ENCODE measurements at regions not wholly inside any gene's neighbourhood (a gene's known extent, or its start where the extent isn't known, plus 50 kb on each side); places are given as distances from the start of the nearest gene placed in this dataset.
A peak's percentile ranks its signal among the peaks of the same experiment; 100 is the strongest.

DNA sequence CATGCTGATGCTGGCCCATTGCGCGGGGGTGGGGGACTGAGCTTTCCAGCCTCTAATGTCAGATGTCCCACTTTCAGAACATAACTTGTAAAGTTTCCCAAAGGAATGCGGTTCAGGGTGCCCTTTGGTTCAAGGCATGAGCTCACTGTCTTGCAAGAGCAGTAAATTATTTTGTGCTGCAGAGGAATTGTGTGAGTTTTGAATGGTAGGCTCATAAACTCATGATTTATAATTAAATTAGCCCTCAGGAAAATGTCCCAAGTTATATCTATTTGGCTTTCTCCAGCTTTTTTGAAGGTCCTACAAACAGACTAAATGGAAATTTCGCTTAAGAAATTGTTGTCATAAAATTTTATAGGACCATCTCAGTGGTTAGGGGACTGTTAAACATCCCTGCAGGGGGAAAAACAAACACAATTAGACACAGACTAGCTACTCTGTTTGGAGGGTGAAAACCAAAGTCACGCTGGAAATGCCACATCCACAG is 321.8 kb downstream of the HS3ST3B1 start:
- H3K27ac ChIP-seq: no peak overlapping the region
- WGBS, 2 donors: 63 to 69% methylated on average over 5 of the region's 5 CpGs
- intact Hi-C loops (cut with DNase I): no loop called here
- H3K4me1 ChIP-seq: no peaks in the 10 kb centered on the region
- no peaks in the 10 kb centered on the region for H3K9me3 ChIP-seq
- DNase-seq: no peak
- H3K4me3 ChIP-seq (replicated peaks in 1 of 3): no peak overlapping the region
- H3K27me3 ChIP-seq: no peaks in the 10 kb centered on the region
- H3K36me3 ChIP-seq: no peaks in the 10 kb centered on the region
- TF ChIP-seq POLR2A (IDR thresholded peaks at IDR 0.05): no peak
- TF ChIP-seq, protein P1, sequence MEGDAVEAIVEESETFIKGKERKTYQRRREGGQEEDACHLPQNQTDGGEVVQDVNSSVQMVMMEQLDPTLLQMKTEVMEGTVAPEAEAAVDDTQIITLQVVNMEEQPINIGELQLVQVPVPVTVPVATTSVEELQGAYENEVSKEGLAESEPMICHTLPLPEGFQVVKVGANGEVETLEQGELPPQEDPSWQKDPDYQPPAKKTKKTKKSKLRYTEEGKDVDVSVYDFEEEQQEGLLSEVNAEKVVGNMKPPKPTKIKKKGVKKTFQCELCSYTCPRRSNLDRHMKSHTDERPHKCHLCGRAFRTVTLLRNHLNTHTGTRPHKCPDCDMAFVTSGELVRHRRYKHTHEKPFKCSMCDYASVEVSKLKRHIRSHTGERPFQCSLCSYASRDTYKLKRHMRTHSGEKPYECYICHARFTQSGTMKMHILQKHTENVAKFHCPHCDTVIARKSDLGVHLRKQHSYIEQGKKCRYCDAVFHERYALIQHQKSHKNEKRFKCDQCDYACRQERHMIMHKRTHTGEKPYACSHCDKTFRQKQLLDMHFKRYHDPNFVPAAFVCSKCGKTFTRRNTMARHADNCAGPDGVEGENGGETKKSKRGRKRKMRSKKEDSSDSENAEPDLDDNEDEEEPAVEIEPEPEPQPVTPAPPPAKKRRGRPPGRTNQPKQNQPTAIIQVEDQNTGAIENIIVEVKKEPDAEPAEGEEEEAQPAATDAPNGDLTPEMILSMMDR (IDR thresholded peaks at IDR 0.05): no peak

DNA sequence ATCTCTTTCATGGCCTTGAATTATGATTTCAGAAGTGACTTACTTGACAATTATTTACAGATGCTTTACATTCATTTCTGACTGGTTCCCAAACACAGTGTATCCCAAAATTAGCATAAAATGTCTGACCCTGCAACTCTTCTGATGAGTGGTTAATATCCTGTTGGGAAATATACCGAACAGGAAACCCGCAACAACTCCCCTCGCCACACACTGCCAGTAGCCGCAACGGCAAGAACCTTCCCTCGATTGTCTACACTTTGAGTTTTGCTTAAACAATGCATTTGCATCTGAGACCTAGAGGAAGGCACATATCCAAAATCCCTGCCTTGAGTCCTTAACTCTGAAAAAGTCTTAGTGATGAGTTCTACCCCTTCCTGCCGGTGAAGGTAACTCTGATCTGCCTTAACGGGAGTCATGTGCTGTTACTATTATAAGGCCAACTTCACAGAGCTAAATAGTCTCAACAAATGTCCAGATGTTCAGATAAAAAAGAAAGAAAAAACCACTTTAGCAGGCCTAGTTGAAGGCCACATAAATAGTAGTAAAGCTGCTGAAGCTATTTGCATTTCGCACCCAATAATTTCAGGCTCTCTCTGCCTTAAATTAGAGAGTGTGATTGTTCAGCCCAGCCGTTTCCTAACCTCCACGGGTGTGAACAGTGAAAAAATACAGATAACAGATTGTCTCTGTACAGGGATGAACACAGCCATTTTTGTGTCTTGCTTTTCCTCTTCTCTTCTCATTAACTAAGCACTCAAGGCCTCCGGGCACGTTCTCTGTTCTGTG is 321.1 kb downstream of the HS3ST3B1 start:
- Histone ChIP-seq H3K4me1 (no peaks in the 10 kb centered on the region), H3K27ac (no peak overlapping the region), H3K36me3 (no peaks in the 10 kb centered on the region), H3K27me3 (no peaks in the 10 kb centered on the region), H3K9me3 (no peaks in the 10 kb centered on the region), H3K4me3 (replicated peaks in 1 of 3) (no peak overlapping the region)
- intact Hi-C loops (cut with DNase I): no loop called here
- TF ChIP-seq, protein P1 (IDR thresholded peaks at IDR 0.05): no peak
- TF ChIP-seq POLR2A (IDR thresholded peaks at IDR 0.05): no peak
- DNase-seq: no peak
- 80 to 82% methylated on average over 13 of the region's 13 CpGs for WGBS, 2 donors

DNA sequence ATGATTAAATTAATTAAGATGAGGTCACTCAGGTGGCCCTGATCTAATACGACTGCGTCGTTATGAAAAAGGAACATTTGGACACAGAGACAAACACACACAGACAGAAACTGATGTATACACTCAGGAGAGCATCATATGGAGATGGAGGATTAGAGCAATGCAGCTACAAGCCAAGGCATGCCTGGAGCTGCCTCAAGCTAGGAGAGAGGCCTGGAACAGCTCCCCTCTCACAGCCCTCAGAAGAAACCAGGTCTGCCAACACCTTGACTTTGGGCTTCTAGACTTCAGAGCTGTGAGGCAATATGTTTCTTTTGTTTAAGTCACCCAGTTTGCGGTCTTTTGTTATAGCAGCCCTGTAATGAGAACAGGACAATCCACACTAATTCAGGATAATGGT is 318.9 kb downstream of the HS3ST3B1 start:
- no peak for DNase-seq
- TF ChIP-seq POLR2A (IDR thresholded peaks at IDR 0.05): no peak
- TF ChIP-seq, protein P1 (IDR thresholded peaks at IDR 0.05): no peak
- no peak overlapping the region for H3K4me3 ChIP-seq (replicated peaks in 1 of 3)
- H3K4me1 ChIP-seq: no peaks in the 10 kb centered on the region
- H3K9me3 ChIP-seq: no peaks in the 10 kb centered on the region
- intact Hi-C loops (cut with DNase I): no loop called here
- no peaks in the 10 kb centered on the region for H3K27me3 ChIP-seq
- H3K27ac ChIP-seq: no peak overlapping the region
- H3K36me3 ChIP-seq: no peaks in the 10 kb centered on the region
- 82 to 87% methylated on average over 4 of the region's 4 CpGs for WGBS, 2 donors

DNA sequence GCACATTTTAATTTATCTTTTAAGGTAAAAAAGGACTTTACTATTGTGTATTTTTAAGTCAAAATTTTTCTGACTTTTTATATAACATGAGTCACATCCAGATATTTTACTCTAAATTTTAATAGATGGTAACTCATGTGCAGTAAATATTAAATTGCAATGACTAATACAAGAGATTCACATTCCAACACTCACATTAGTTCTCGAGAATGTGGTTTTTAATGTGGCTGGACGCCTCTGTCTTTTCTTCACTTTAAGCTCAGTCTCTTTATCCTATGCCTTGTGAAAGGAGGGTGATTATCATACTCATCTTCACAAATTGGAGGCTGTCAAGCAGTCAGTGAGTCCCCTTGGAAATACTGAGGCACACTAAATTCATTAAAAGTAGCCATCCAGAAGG is 315.6 kb downstream of the HS3ST3B1 start:
- Histone ChIP-seq H3K27me3 (no peaks in the 10 kb centered on the region), H3K4me3 (replicated peaks in 1 of 3) (no peak overlapping the region), H3K4me1 (no peaks in the 10 kb centered on the region), H3K36me3 (no peaks in the 10 kb centered on the region), H3K27ac (no peak overlapping the region), H3K9me3 (no peaks in the 10 kb centered on the region)
- 83 to 91% methylated on average over 2 of the region's 2 CpGs for WGBS, 2 donors
- TF ChIP-seq, protein P1 (IDR thresholded peaks at IDR 0.05): no peak
- no peak for TF ChIP-seq POLR2A (IDR thresholded peaks at IDR 0.05)
- intact Hi-C loops (cut with DNase I): no loop called here
- no peak for DNase-seq

DNA sequence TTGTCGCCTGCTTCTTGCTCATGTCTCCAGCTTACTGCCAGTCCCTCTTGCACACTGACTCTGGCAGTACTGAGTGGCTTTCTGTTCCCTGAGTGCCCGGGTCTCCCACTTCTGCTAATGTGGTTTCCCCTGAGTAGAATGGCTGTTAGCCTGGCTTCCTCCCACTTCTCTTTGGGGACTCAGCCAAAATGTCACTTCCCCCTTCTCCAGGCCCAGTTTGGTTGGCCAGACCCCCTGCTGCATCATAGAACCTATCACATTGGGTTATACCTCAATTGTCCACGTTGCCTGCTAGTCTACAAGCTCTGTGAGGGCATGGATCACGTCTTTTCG is 304.4 kb downstream of the HS3ST3B1 start:
- H3K4me3 ChIP-seq (replicated peaks in 1 of 3): no peak overlapping the region
- H3K27ac ChIP-seq: no peak overlapping the region
- H3K4me1 ChIP-seq: no peaks in the 10 kb centered on the region
- no peaks in the 10 kb centered on the region for H3K36me3 ChIP-seq
- WGBS, 2 donors: 82 to 84% methylated on average over 5 of the region's 5 CpGs
- no peaks in the 10 kb centered on the region for H3K9me3 ChIP-seq
- DNase-seq: peak in 1 of 2 donors; percentile 2
- intact Hi-C loops (cut with DNase I): no loop called here
- H3K27me3 ChIP-seq: no peaks in the 10 kb centered on the region
- TF ChIP-seq, protein P1 (IDR thresholded peaks at IDR 0.05): no peak
